Progenitor cell of endocrine pancreas (in vitro differentiated cells): ENCODE measurements at regions not wholly inside any gene's neighbourhood (a gene's known extent, or its start where the extent isn't known, plus 50 kb on each side); places are given as distances from the start of the nearest gene placed in this dataset.
A peak's percentile ranks its signal among the peaks of the same experiment; 100 is the strongest.

ENCODE experiments used
- DNase-seq: peaks from one replicate; pipeline ENCODE4 v3.0.0; 2021; ENCODE audit warnings: low spot score; ENCODE audit not compliant: unreplicated experiment
- H3K27ac Mint-ChIP-seq: 2 replicates; pipeline ENCODE4 v1.8.0; 2021; ENCODE audit warnings: mild to moderate bottlenecking, moderate library complexity, mixed read lengths
- H3K27me3 Mint-ChIP-seq: 2 replicates; pipeline ENCODE4 v1.8.0; 2021; ENCODE audit warnings: mixed read lengths
- H3K36me3 Mint-ChIP-seq: 2 replicates; pipeline ENCODE4 v1.8.0; 2022; ENCODE audit warnings: mixed read lengths; ENCODE audit not compliant: insufficient read depth
- H3K4me1 Mint-ChIP-seq: 2 replicates; pipeline ENCODE4 v1.8.0; 2021; ENCODE audit warnings: low read depth, mixed read lengths
- H3K4me3 Mint-ChIP-seq: 2 replicates; pipeline ENCODE4 v1.8.0; 2021; ENCODE audit warnings: low read depth, mild to moderate bottlenecking, moderate library complexity, mixed read lengths
- H3K9me3 Mint-ChIP-seq: 2 replicates; pipeline ENCODE4 v1.8.0; 2021; ENCODE audit warnings: low read depth, mixed read lengths
- TF ChIP-seq, protein P1 (sequence below): fragments of 200-600 bp; sonication (generic); IDR thresholded peaks from one replicate; pipeline ENCODE4 v1.5.0; 2021; ENCODE audit warnings: antibody characterized with exemption, mild to moderate bottlenecking; ENCODE audit not compliant: unreplicated experiment

DNA sequence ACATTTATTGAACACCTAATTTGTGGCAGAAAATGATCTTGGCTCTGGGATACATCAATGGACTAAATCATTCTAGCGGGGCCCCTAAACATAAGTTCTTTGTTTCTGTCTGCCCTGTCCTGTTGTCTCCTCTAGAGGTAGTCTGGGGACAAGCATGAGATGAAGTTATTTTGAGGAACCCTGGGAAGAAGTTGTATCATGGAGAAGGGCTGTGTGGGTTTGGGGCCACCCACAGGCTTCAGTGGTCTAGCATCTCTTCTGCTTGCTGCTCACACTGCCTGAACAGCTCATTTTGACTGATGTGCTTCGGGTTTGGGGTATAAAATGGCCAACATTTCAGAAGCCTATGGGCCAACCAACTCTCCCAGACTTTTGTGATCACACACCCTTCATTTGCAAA is 50.3 kb upstream of the OSBPL11 start:
- Mint-ChIP-seq H3K9me3 (no peaks in the 10 kb centered on the region), H3K27me3 (no peaks in the 10 kb centered on the region), H3K27ac (no peak overlapping the region), H3K36me3 (no peaks in the 10 kb centered on the region), H3K4me3 (no peak overlapping the region), H3K4me1 (peaks cover 2% of the 10 kb centered on the region)
- DNase-seq = no peak
- TF ChIP-seq, protein P1, sequence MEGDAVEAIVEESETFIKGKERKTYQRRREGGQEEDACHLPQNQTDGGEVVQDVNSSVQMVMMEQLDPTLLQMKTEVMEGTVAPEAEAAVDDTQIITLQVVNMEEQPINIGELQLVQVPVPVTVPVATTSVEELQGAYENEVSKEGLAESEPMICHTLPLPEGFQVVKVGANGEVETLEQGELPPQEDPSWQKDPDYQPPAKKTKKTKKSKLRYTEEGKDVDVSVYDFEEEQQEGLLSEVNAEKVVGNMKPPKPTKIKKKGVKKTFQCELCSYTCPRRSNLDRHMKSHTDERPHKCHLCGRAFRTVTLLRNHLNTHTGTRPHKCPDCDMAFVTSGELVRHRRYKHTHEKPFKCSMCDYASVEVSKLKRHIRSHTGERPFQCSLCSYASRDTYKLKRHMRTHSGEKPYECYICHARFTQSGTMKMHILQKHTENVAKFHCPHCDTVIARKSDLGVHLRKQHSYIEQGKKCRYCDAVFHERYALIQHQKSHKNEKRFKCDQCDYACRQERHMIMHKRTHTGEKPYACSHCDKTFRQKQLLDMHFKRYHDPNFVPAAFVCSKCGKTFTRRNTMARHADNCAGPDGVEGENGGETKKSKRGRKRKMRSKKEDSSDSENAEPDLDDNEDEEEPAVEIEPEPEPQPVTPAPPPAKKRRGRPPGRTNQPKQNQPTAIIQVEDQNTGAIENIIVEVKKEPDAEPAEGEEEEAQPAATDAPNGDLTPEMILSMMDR = no peak

DNA sequence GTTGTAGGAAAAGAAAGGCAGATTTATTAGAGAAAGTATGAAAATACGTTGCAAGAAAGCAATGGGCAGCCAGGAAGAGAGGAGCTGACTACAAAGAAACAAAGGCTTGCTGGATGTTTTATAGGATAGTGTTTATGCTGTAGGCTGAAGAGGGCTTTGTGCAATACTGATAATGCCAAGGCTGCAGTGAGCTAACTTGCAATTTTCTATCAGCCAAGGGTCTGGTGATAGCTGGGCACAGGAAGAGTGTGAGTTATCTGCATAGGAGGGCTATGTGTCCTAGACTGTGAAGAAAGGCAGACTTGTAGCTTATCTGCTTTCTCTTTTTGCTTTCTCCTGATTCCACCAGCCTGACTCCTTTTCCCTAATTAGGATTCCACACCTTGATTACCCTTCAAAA is 51.3 kb upstream of the OSBPL11 start:
- peaks cover 2% of the 10 kb centered on the region for H3K4me1 Mint-ChIP-seq
- H3K27me3 Mint-ChIP-seq = peaks cover 3% of the 10 kb centered on the region
- no peak overlapping the region for H3K27ac Mint-ChIP-seq
- DNase-seq = no peak
- H3K4me3 Mint-ChIP-seq = no peak overlapping the region
- no peaks in the 10 kb centered on the region for H3K36me3 Mint-ChIP-seq
- TF ChIP-seq, protein P1 = no peak
- H3K9me3 Mint-ChIP-seq = no peaks in the 10 kb centered on the region

DNA sequence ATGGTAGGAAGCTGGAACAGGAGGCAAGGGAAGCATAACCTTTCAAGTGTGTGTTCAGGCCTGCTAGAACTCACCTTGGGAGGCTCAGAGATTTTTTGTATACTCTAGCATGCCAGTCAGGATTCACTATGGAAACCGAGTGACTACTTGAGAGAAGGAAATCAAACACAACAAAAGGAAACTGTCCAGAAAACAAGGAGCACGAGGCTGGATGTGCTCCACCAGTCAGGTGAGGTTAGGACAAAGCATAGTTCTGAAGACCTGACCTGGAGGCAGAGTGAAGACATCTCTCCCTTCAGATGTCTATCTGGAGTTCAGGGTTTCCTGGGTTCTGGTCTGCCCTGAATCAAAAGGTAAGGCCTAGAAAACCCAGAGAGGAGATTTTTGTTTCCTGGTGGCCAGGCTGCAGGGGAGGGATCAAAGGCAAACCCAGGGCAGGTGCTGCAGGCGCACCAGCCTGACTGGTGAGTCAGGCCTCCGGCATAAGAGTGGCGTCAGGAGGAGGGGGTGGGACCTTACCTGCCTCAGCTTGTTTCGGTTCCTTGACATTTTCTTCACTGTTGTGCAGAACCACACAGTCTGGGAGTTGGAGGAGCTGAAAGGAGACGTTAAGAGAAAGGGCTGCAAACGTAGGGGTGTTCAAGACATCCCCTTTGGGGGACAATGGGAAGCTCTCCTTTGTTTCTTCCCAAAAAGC is 52.2 kb upstream of the OSBPL11 start:
- DNase-seq = no peak
- Mint-ChIP-seq H3K27me3 (peaks cover 3% of the 10 kb centered on the region), H3K36me3 (no peaks in the 10 kb centered on the region), H3K9me3 (no peaks in the 10 kb centered on the region), H3K4me1 (peaks cover 2% of the 10 kb centered on the region), H3K27ac (peak overlapping the region; percentile 61), H3K4me3 (no peak overlapping the region)
- TF ChIP-seq, protein P1 = no peak

DNA sequence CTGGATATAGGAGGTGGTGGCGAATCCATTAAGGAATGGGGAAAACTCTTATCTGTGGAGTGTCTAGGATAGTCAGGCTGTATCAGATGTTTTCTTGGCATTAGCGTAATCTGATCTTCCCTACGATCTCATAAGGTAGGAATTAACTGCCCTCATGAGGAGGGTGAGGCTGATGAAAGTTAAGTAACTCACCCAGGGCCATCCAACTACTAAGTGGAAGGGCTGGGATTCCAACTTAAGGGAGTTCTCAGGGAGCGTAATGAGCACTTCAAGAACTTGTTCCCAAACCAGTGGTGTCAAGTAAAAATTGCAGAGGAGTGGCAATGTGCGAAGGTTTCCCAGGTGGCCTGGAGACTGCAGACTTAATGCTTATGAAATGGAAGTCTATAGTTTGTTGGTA is 55.9 kb upstream of the OSBPL11 start:
- no peaks in the 10 kb centered on the region for H3K36me3 Mint-ChIP-seq
- H3K4me1 Mint-ChIP-seq = peaks cover 2% of the 10 kb centered on the region
- TF ChIP-seq, protein P1 = no peak
- DNase-seq = no peak
- H3K9me3 Mint-ChIP-seq = no peaks in the 10 kb centered on the region
- no peak overlapping the region for H3K4me3 Mint-ChIP-seq
- H3K27ac Mint-ChIP-seq = no peak overlapping the region
- peaks cover 3% of the 10 kb centered on the region for H3K27me3 Mint-ChIP-seq

DNA sequence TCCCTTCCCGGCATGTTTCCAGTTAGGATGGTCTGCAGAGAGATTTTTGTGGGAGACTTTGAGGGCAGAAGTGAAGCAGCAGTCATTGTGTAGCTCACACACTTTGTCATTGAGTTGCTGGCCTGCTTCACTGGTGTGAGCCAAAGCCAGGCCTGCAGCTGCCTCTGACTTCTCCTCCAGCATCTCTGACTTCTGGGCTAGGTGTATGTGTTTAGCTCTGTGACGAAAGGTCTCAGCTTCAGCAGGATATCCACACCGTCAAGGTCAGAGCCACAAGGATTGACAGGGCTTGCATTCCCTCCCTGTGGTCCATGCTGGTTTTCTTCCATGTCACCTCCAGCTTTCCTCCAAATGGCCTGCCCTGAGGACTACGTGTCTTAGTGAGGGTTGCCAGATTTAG is 57.1 kb upstream of the OSBPL11 start:
- H3K4me1 Mint-ChIP-seq = peaks cover 2% of the 10 kb centered on the region
- no peak for DNase-seq
- peaks cover 3% of the 10 kb centered on the region for H3K27me3 Mint-ChIP-seq
- H3K9me3 Mint-ChIP-seq = no peaks in the 10 kb centered on the region
- H3K4me3 Mint-ChIP-seq = no peak overlapping the region
- TF ChIP-seq, protein P1 = no peak
- no peak overlapping the region for H3K27ac Mint-ChIP-seq
- no peaks in the 10 kb centered on the region for H3K36me3 Mint-ChIP-seq
